Caco-2 (cell line): ENCODE measurements at regions not wholly inside any gene's neighbourhood (a gene's known extent, or its start where the extent isn't known, plus 50 kb on each side); places are given as distances from the start of the nearest gene placed in this dataset.

ENCODE experiments used
- BruUV-seq: library from RNA; stranded (reverse); fragments of 400-500 nt; replicated peaks from 2 replicates; lab custom pipeline; 2021; lab: Mats Ljungman, UMichigan
- CTCF ChIA-PET: fragments of 300-600 bp; sonication (Branson Sonifier 250); formaldehyde crosslinking; loops from one replicate; lab custom pipeline; 2022; ENCODE audit warnings: antibody characterized with exemption; lab: Charles Lee
- POLR2A ChIA-PET: fragments of 300-600 bp; sonication (Branson Sonifier 250); formaldehyde crosslinking; loops from one replicate; lab custom pipeline; 2022; ENCODE audit warnings: antibody characterized with exemption; lab: Charles Lee
- DNase-seq, 2 experiments: peaks; one replicate each; pipeline versions ENCODE4 v3.0.0 to v3.0.0-alpha.2; 2020 to 2022
- H3K27me3 ChIP-seq: replicated peaks from 2 replicates; pipeline ENCODE4 v1.6.0; 2011; ENCODE audit warnings: low read length; ENCODE audit not compliant: control insufficient read depth, insufficient read depth
- H3K36me3 ChIP-seq: 2 replicates; pipeline ENCODE4 v1.5.1; 2011; ENCODE audit warnings: low read length; ENCODE audit not compliant: control insufficient read depth, insufficient read depth
- H3K4me1 ChIP-seq: fragments of 250-450 bp; sonication (Bioruptor Pico); 2 replicates; pipeline ENCODE4 v1.5.1; 2020; ENCODE audit warnings: mild to moderate bottlenecking
- H3K4me3 ChIP-seq: 2 replicates; pipeline ENCODE4 v1.5.1; 2011; ENCODE audit warnings: low read depth, mild to moderate bottlenecking, control low read depth, low read length
- H3K9me3 ChIP-seq: fragments of 250-450 bp; sonication (Bioruptor Pico); 2 replicates; pipeline ENCODE4 v1.5.1; 2020; ENCODE audit warnings: mild to moderate bottlenecking, moderate library complexity
- H3K27ac Mint-ChIP-seq: one replicate; pipeline ENCODE4 v1.8.0; 2022; ENCODE audit warnings: mixed read lengths; ENCODE audit not compliant: unreplicated experiment
- H3K27me3 Mint-ChIP-seq: one replicate; pipeline ENCODE4 v1.8.0; 2022; ENCODE audit warnings: mixed read lengths; ENCODE audit not compliant: insufficient read depth, unreplicated experiment
- H3K36me3 Mint-ChIP-seq: one replicate; pipeline ENCODE4 v1.8.0; 2022; ENCODE audit warnings: mild to moderate bottlenecking, mixed read lengths; ENCODE audit not compliant: insufficient read depth, unreplicated experiment
- H3K4me1 Mint-ChIP-seq: one replicate; pipeline ENCODE4 v1.8.0; 2022; ENCODE audit warnings: low read depth, mixed read lengths; ENCODE audit not compliant: unreplicated experiment
- H3K4me3 Mint-ChIP-seq: one replicate; pipeline ENCODE4 v1.8.0; 2022; ENCODE audit warnings: mild to moderate bottlenecking, moderate library complexity, mixed read lengths; ENCODE audit not compliant: unreplicated experiment
- H3K9me3 Mint-ChIP-seq: one replicate; pipeline ENCODE4 v1.8.0; 2022; ENCODE audit warnings: mixed read lengths; ENCODE audit not compliant: unreplicated experiment
- CTCF ChIP-seq, 2 experiments: fragments of 200-600 bp in 1 of 2; IDR thresholded peaks; 1 replicate in 1 of 2; 2 replicates in 1 of 2; pipeline versions ENCODE4 v1.5.1 to v1.8.0; 2011 to 2022; ENCODE audit warnings: antibody characterized with exemption in 1 of 2, control low read depth in 1 of 2, inconsistent platforms in 1 of 2, low read depth in 1 of 2, low read length in 1 of 2, mild to moderate bottlenecking in 1 of 2, moderate library complexity in 1 of 2; ENCODE audit not compliant: insufficient read depth in 1 of 2, severe bottlenecking in 1 of 2, unreplicated experiment in 1 of 2
- intact Hi-C: fragments of 100-400 bp; cut with micrococcal nuclease; formaldehyde crosslinking; loops from one replicate; pipeline ENCODE4 v1.10.0; 2022; ENCODE audit not compliant: unreplicated experiment

- Mint-ChIP-seq H3K36me3 (no peaks in the 10 kb centered on the region), H3K27ac (no peak overlapping the region), H3K4me3 (no peak overlapping the region), H3K27me3 (peaks cover 6% of the 10 kb centered on the region), H3K4me1 (no peaks in the 10 kb centered on the region), H3K9me3 (peaks cover 7% of the 10 kb centered on the region)
- no peak for DNase-seq
- CTCF ChIA-PET = no interaction called here
- Histone ChIP-seq H3K4me3 (no peak overlapping the region), H3K9me3 (no peaks in the 10 kb centered on the region), H3K4me1 (no peaks in the 10 kb centered on the region), H3K27me3 (no peaks in the 10 kb centered on the region), H3K36me3 (no peaks in the 10 kb centered on the region)
- intact Hi-C loops = loop anchor here (10.0 kb wide), 1 partner anchor 621 kb away; the partner anchor contains the start of gene BCL11A
- POLR2A ChIA-PET = no interaction called here
- no TSS peak for BruUV-seq
- no peak for TF ChIP-seq CTCF (IDR thresholded peaks at IDR 0.05; ENCODE audit: insufficient read depth in 1 of 2, low read depth in 1 of 2, low read length in 1 of 2, severe bottlenecking in 1 of 2, unreplicated experiment in 1 of 2)
Measured at GRCh38 chr2:59933948-59934347, 619.5 kb downstream of the BCL11A start.

DNA sequence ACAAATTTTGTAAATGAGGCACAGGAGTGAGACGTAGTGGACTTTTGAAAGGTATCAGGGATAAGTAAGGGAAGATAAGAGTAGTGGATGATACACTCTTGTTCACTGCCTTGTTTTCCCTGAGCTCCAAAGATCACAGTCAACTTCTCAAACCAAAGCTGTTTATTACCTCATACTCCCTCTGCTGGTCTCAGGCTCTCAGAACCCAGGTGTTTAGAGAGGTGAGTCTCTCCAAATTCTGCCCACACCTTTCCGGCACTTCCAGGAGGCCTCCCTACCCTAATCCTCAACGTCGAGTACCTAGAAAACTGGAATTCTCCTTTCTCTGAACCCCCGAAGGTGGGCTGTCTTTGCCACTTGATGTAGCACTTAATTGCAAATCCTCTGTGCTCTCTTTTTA is 621.1 kb downstream of the BCL11A start:
- intact Hi-C loops = loop anchor here (10.0 kb wide), 1 partner anchor 622 kb away; the partner anchor contains the start of gene BCL11A
- Mint-ChIP-seq H3K36me3 (no peaks in the 10 kb centered on the region), H3K9me3 (peaks cover 7% of the 10 kb centered on the region), H3K27me3 (peaks cover 3% of the 10 kb centered on the region), H3K4me1 (no peaks in the 10 kb centered on the region), H3K4me3 (no peak overlapping the region), H3K27ac (no peak overlapping the region)
- Histone ChIP-seq H3K4me3 (no peak overlapping the region), H3K27me3 (no peaks in the 10 kb centered on the region), H3K36me3 (no peaks in the 10 kb centered on the region), H3K9me3 (no peaks in the 10 kb centered on the region), H3K4me1 (no peaks in the 10 kb centered on the region)
- DNase-seq = no peak
- ChIA-PET POLR2A (no interaction called here), CTCF (no interaction called here)
- no TSS peak for BruUV-seq
- peak in 1 of 2 experiments; percentile 41 for TF ChIP-seq CTCF (IDR thresholded peaks at IDR 0.05; ENCODE audit: insufficient read depth in 1 of 2, low read depth in 1 of 2, low read length in 1 of 2, severe bottlenecking in 1 of 2, unreplicated experiment in 1 of 2)

GRCh38 chr2:59930430-59930829 is 623.0 kb downstream of the BCL11A start:
- Mint-ChIP-seq H3K4me1 (no peaks in the 10 kb centered on the region), H3K36me3 (no peaks in the 10 kb centered on the region), H3K9me3 (peaks cover 7% of the 10 kb centered on the region), H3K4me3 (no peak overlapping the region), H3K27ac (no peak overlapping the region), H3K27me3 (peaks cover 6% of the 10 kb centered on the region)
- H3K27me3 ChIP-seq = no peaks in the 10 kb centered on the region
- TF ChIP-seq CTCF (IDR thresholded peaks at IDR 0.05; ENCODE audit: insufficient read depth in 1 of 2, low read depth in 1 of 2, low read length in 1 of 2, severe bottlenecking in 1 of 2, unreplicated experiment in 1 of 2) = no peak
- no TSS peak for BruUV-seq
- H3K9me3 ChIP-seq = no peaks in the 10 kb centered on the region
- no peak overlapping the region for H3K4me3 ChIP-seq
- no peaks in the 10 kb centered on the region for H3K36me3 ChIP-seq
- ChIA-PET POLR2A (no interaction called here), CTCF (no interaction called here)
- no peaks in the 10 kb centered on the region for H3K4me1 ChIP-seq
- intact Hi-C loops = loop anchor here (10.0 kb wide), 1 partner anchor 624 kb away; the partner anchor contains the start of gene BCL11A
- no peak for DNase-seq
